GM12872 (cell line): ENCODE measurements at regions not wholly inside any gene's neighbourhood (a gene's known extent, or its start where the extent isn't known, plus 50 kb on each side); places are given as distances from the start of the nearest gene placed in this dataset.

Source experiments
- CTCF ChIP-seq: IDR thresholded peaks from 3 replicates; pipeline ENCODE4 v1.5.1; 2011; ENCODE audit warnings: low read depth, mild to moderate bottlenecking, low read length, moderate library complexity; ENCODE audit not compliant: insufficient read depth

GRCh38 chr1:110272045-110272444 is 61.9 kb downstream of the KCNC4 start:
- no peak for TF ChIP-seq CTCF

- TF ChIP-seq CTCF: no peak
Measured at GRCh38 chr1:110280126-110280525, 59.1 kb upstream of the RBM15 start.

- TF ChIP-seq CTCF: no peak
Measured at GRCh38 chr1:110280804-110281203, 58.4 kb upstream of the RBM15 start.

- TF ChIP-seq CTCF: no peak
Measured at GRCh38 chr1:110281363-110282290, 57.5 kb upstream of the RBM15 start.

GRCh38 chr1:110282395-110282794 is 56.8 kb upstream of the RBM15 start:
- no peak for TF ChIP-seq CTCF

GRCh38 chr1:110283677-110284076 is 55.5 kb upstream of the RBM15 start:
- no peak for TF ChIP-seq CTCF

- TF ChIP-seq CTCF: no peak
Measured at GRCh38 chr1:110285316-110285715, 53.9 kb upstream of the RBM15 start.
